HCT116 (cell line): ENCODE measurements at regions not wholly inside any gene's neighbourhood (a gene's known extent, or its start where the extent isn't known, plus 50 kb on each side); places are given as distances from the start of the nearest gene placed in this dataset.

Source experiments
- ATAC-seq: fragments of 200-7000 bp; cut with Tn5 transposase; 2 replicates; pipeline ENCODE4 v1.9.1; 2020; ENCODE audit warnings: mild to moderate bottlenecking, moderate library complexity
- BruUV-seq: library from RNA; stranded (reverse); fragments of 400-500 nt; replicated peaks from 2 replicates; lab custom pipeline; 2021; lab: Mats Ljungman, UMichigan
- CTCF ChIA-PET: fragments of 300-600 bp; sonication (Branson Sonifier 250); formaldehyde crosslinking; loops from one replicate; lab custom pipeline; 2021; ENCODE audit warnings: antibody characterized with exemption; lab: Charles Lee
- POLR2A ChIA-PET: fragments of 300-600, 350-600 bp; sonication (Branson Sonifier 250); formaldehyde crosslinking; loops from one replicate; lab custom pipeline; 2021; ENCODE audit warnings: antibody characterized with exemption; lab: Charles Lee
- RAD21 ChIA-PET, 2 experiments: fragments of 300-600 bp; sonication (Branson Sonifier 250); formaldehyde crosslinking; loops; one replicate each; lab custom pipeline; 2023; ENCODE audit warnings: low total read pairs in 2 of 2; ENCODE audit not compliant: uncharacterized antibody in 2 of 2, unreplicated experiment in 2 of 2, low non-redundant PET in 1 of 2; lab: Charles Lee
- DNase-seq: peaks from one replicate; pipeline ENCODE4 v3.0.0-alpha.2; 2010; ENCODE audit warnings: low read depth, low spot score
- H2AFZ ChIP-seq: fragments of 200-600 bp; shearing (Covaris generic), sonication (generic); 2 replicates; pipeline ENCODE4 v1.6.1; 2017; ENCODE audit warnings: low read depth, mixed run types, mixed read lengths, antibody characterized with exemption, low read length; ENCODE audit not compliant: poor library complexity, severe bottlenecking
- H3K27ac ChIP-seq: 2 replicates; pipeline ENCODE4 v1.5.1; 2012; ENCODE audit warnings: low read depth, low read length
- H3K27me3 ChIP-seq: fragments of 200-600 bp; sonication (generic); 2 replicates; pipeline ENCODE4 v1.6.1; 2016; ENCODE audit warnings: mixed run types, low read length, mixed read lengths; ENCODE audit not compliant: insufficient read depth
- H3K36me3 ChIP-seq, 2 experiments: fragments of 200-500 bp in 1 of 2; fragments of 200-600 bp in 1 of 2; sonication (Bioruptor generic) in 1 of 2; sonication (generic) in 1 of 2; 2 replicates each; pipeline versions ENCODE4 v1.5.1 to v1.6.1; 2014 to 2016; ENCODE audit warnings: low read length in 2 of 2, inconsistent platforms in 1 of 2, mixed read lengths in 1 of 2, mixed run types in 1 of 2; ENCODE audit not compliant: insufficient read depth in 2 of 2, control insufficient read depth in 1 of 2
- H3K4me1 ChIP-seq, 2 experiments: fragments of 200-600 bp in 1 of 2; sonication (generic) in 1 of 2; 2 replicates each; pipeline versions ENCODE4 v1.5.1 to v1.6.1; 2012 to 2017; ENCODE audit warnings: low read length in 2 of 2, inconsistent platforms in 1 of 2, mild to moderate bottlenecking in 1 of 2, mixed read lengths in 1 of 2, mixed run types in 1 of 2, moderate library complexity in 1 of 2; ENCODE audit not compliant: insufficient read depth in 2 of 2, control insufficient read depth in 1 of 2
- H3K4me2 ChIP-seq: fragments of 200-600 bp; sonication (generic); 2 replicates; pipeline ENCODE4 v1.6.1; 2017; ENCODE audit warnings: mixed run types, low read length, mixed read lengths
- H3K4me3 ChIP-seq, 2 experiments: fragments of 200-600 bp in 1 of 2; sonication (generic) in 1 of 2; replicated peaks in 1 of 2; 2 replicates each; pipeline ENCODE4 v1.5.1; 2011 to 2016; ENCODE audit warnings: low read length in 2 of 2, control low read depth in 1 of 2, low read depth in 1 of 2, mild to moderate bottlenecking in 1 of 2, mixed read lengths in 1 of 2, mixed run types in 1 of 2
- H3K79me2 ChIP-seq: fragments of 200-600 bp; sonication (generic); 2 replicates; pipeline ENCODE4 v1.6.1; 2017; ENCODE audit warnings: mild to moderate bottlenecking, mixed run types, low read length, moderate library complexity, mixed read lengths; ENCODE audit not compliant: insufficient read depth
- H3K9ac ChIP-seq: fragments of 200-600 bp; sonication (generic); 2 replicates; pipeline ENCODE4 v1.6.1; 2016; ENCODE audit warnings: low read length, mixed read lengths
- H3K9me2 ChIP-seq: fragments of 200-600 bp; sonication (generic), shearing (Covaris generic); 2 replicates; pipeline ENCODE4 v1.6.1; 2017; ENCODE audit warnings: mixed run types, mild to moderate bottlenecking, moderate library complexity; ENCODE audit not compliant: insufficient read depth
- H3K9me3 ChIP-seq, 2 experiments: fragments of 200-500 bp in 1 of 2; fragments of 200-600 bp in 1 of 2; sonication (Bioruptor generic) in 1 of 2; sonication (generic) in 1 of 2; 2 replicates each; pipeline ENCODE4 v1.6.1; 2014 to 2017; ENCODE audit warnings: low read length in 2 of 2, mixed read lengths in 2 of 2, inconsistent platforms in 1 of 2, low read depth in 1 of 2, mild to moderate bottlenecking in 1 of 2, mixed run types in 1 of 2, moderate library complexity in 1 of 2; ENCODE audit not compliant: control insufficient read depth in 1 of 2, insufficient read depth in 1 of 2
- H4K20me1 ChIP-seq: fragments of 200-600 bp; sonication (generic), shearing (Covaris generic); 2 replicates; pipeline ENCODE4 v1.6.1; 2017; ENCODE audit warnings: mixed run types, mild to moderate bottlenecking, moderate library complexity; ENCODE audit not compliant: insufficient read depth
- CBX3 ChIP-seq: IDR thresholded peaks from 2 replicates; pipeline ENCODE4 v1.6.1; 2012; ENCODE audit warnings: low read depth
- CEBPB ChIP-seq: IDR thresholded peaks from 2 replicates; pipeline ENCODE4 v1.6.1; 2012; ENCODE audit warnings: low read depth
- EGR1 ChIP-seq: IDR thresholded peaks from 2 replicates; pipeline ENCODE4 v1.6.1; 2012; ENCODE audit warnings: low read depth
- EZH2 ChIP-seq: fragments of 200-600 bp; sonication (generic); IDR thresholded peaks from 2 replicates; pipeline ENCODE4 v1.6.1; 2017; ENCODE audit warnings: antibody characterized with exemption, mixed run types
- EZH2phosphoT487 ChIP-seq: fragments of 200-600 bp; IDR thresholded peaks from 2 replicates; pipeline ENCODE4 v1.6.1; 2018; ENCODE audit warnings: antibody characterized with exemption, borderline replicate concordance
- JUND ChIP-seq: IDR thresholded peaks from 2 replicates; pipeline ENCODE4 v1.6.1; 2012
- POLR2A ChIP-seq: IDR thresholded peaks from 2 replicates; pipeline ENCODE4 v1.7.0; 2011; ENCODE audit warnings: borderline replicate concordance; ENCODE audit not compliant: insufficient read depth, insufficient read length; ENCODE audit errors: extremely low read depth
- POLR2AphosphoS5 ChIP-seq: IDR thresholded peaks from 2 replicates; pipeline ENCODE4 v1.6.1; 2011; ENCODE audit warnings: mild to moderate bottlenecking, low read depth, low read length, moderate library complexity
- RAD21 ChIP-seq: IDR thresholded peaks from 2 replicates; pipeline ENCODE4 v1.6.1; 2012; ENCODE audit warnings: low read depth, mild to moderate bottlenecking
- SP1 ChIP-seq: IDR thresholded peaks from 2 replicates; pipeline ENCODE4 v1.6.1; 2012; ENCODE audit warnings: low read depth
- TCF7L2 ChIP-seq: IDR thresholded peaks from 2 replicates; pipeline ENCODE4 v1.7.0; 2011; ENCODE audit warnings: borderline replicate concordance, inconsistent platforms; ENCODE audit not compliant: insufficient read depth, insufficient read length; ENCODE audit errors: extremely low read depth
- ZFX ChIP-seq: fragments of 450-650 bp; IDR thresholded peaks from 2 replicates; pipeline ENCODE4 v1.6.1; 2017
- intact Hi-C: fragments of 100-400 bp; cut with micrococcal nuclease; formaldehyde crosslinking; loops from 2 replicates; pipeline ENCODE4 v1.10.0; 2022
- TF ChIP-seq, protein P1 (sequence below): IDR thresholded peaks from 2 replicates; pipeline ENCODE4 v1.6.1; 2012
- TF ChIP-seq, protein P2 (sequence below): IDR thresholded peaks from 2 replicates; pipeline ENCODE4 v1.6.1; 2012
- TF ChIP-seq, protein P3 (sequence below), 3 experiments: fragments of 200-600 bp in 1 of 3; sonication (generic) in 1 of 3; IDR thresholded peaks in 2 of 3; conservative IDR thresholded peaks in 1 of 3; 2 replicates each; pipeline ENCODE4 v1.5.1; 2012 to 2017; ENCODE audit warnings: low read depth in 2 of 3, low read length in 2 of 3, antibody characterized with exemption in 1 of 3, borderline replicate concordance in 1 of 3, control low read depth in 1 of 3, mild to moderate bottlenecking in 1 of 3, mixed read lengths in 1 of 3, mixed run types in 1 of 3, moderate library complexity in 1 of 3; ENCODE audit not compliant: insufficient read depth in 1 of 3

DNA sequence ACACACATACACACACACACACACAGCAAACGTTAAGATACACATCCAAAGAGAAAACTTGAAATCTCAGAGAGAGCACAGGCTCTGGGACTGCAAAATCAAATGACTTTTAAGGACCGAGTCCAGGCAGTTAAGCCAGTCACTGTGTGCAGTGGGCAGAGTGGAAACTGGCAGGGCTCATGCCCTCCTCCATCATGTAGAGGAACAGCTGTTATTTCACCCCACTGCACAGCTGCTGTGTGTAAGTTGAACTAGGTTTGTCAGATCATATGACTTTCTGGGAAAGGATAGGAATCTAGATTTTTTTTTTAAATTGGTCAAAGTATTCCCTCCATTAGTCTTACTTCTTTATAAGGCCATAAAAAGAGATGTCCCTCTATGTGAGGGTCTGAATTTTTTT, 1002.1 kb downstream of the UQCRFS1 start:
- H3K27me3 ChIP-seq, result no peaks in the 10 kb centered on the region
- no peak for DNase-seq
- RAD21 ChIA-PET, result no interaction called here
- no TSS peak for BruUV-seq
- H3K79me2 ChIP-seq, result no peaks in the 10 kb centered on the region
- POLR2A ChIA-PET, result no interaction called here
- H3K4me3 ChIP-seq, result no peak overlapping the region
- no peaks in the 10 kb centered on the region for H4K20me1 ChIP-seq
- H3K4me2 ChIP-seq, result no peak overlapping the region
- no peaks in the 10 kb centered on the region for H3K36me3 ChIP-seq
- H2AFZ ChIP-seq, result no peak overlapping the region
- peaks cover 0 to 18% of the 10 kb centered on the region in 2 experiments; a peak in 3 of 4 replicates for H3K9me3 ChIP-seq
- H3K9me2 ChIP-seq, result no peaks in the 10 kb centered on the region
- intact Hi-C loops, result no loop called here
- no peak overlapping the region for H3K27ac ChIP-seq
- CTCF ChIA-PET, result no interaction called here
- no peak for TF ChIP-seq EZH2phosphoT487
- no peak for TF ChIP-seq EZH2
- no peak for TF ChIP-seq POLR2A
- TF ChIP-seq TCF7L2, result no peak
- TF ChIP-seq, protein P1, sequence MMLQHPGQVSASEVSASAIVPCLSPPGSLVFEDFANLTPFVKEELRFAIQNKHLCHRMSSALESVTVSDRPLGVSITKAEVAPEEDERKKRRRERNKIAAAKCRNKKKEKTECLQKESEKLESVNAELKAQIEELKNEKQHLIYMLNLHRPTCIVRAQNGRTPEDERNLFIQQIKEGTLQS, result no peak
- TF ChIP-seq POLR2AphosphoS5, result no peak
- TF ChIP-seq RAD21, result no peak
- no peak for TF ChIP-seq CEBPB
- no peak for TF ChIP-seq CBX3
- TF ChIP-seq ZFX, result no peak
- no peak for TF ChIP-seq JUND
- TF ChIP-seq, protein P2, sequence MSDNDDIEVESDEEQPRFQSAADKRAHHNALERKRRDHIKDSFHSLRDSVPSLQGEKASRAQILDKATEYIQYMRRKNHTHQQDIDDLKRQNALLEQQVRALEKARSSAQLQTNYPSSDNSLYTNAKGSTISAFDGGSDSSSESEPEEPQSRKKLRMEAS, result no peak
- no peak for TF ChIP-seq SP1
- TF ChIP-seq, protein P3, sequence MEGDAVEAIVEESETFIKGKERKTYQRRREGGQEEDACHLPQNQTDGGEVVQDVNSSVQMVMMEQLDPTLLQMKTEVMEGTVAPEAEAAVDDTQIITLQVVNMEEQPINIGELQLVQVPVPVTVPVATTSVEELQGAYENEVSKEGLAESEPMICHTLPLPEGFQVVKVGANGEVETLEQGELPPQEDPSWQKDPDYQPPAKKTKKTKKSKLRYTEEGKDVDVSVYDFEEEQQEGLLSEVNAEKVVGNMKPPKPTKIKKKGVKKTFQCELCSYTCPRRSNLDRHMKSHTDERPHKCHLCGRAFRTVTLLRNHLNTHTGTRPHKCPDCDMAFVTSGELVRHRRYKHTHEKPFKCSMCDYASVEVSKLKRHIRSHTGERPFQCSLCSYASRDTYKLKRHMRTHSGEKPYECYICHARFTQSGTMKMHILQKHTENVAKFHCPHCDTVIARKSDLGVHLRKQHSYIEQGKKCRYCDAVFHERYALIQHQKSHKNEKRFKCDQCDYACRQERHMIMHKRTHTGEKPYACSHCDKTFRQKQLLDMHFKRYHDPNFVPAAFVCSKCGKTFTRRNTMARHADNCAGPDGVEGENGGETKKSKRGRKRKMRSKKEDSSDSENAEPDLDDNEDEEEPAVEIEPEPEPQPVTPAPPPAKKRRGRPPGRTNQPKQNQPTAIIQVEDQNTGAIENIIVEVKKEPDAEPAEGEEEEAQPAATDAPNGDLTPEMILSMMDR (IDR thresholded peaks at IDR 0.05 in 2 of 3, conservative IDR thresholded peaks at IDR 0.05 in 1 of 3; ENCODE audit: borderline replicate concordance in 1 of 3, insufficient read depth in 1 of 3, low read depth in 2 of 3, low read length in 2 of 3), result no peak
- TF ChIP-seq EGR1, result no peak
- H3K4me1 ChIP-seq, result no peaks in the 10 kb centered on the region
- H3K9ac ChIP-seq, result no peak overlapping the region
- ATAC-seq, result no peak
